ENCODE measurements at regions not wholly inside any gene's neighbourhood (a gene's known extent, or its start where the extent isn't known, plus 50 kb on each side); places are given as distances from the start of the nearest gene placed in this dataset.

- Histone ChIP-seq H3K36me3 (no peaks in the 10 kb centered on the region), H3K9me3 (no peaks in the 10 kb centered on the region), H3K4me1 (no peaks in the 10 kb centered on the region), H3K27ac (no peak overlapping the region), H3K9ac (ENCODE audit: low read depth in 2 of 2, low read length in 2 of 2) (no peak overlapping the region), H3K27me3 (no peaks in the 10 kb centered on the region), H3K4me3 (no peak overlapping the region)
- intact Hi-C loops (cut with DNase I): no loop called here
- TF ChIP-seq CTCF (IDR thresholded peaks at IDR 0.05): no peak
- no peak for DNase-seq
Measured at GRCh38 chr18:27823053-27823452, 353.9 kb downstream of the CDH2 start.

- TF ChIP-seq CTCF (IDR thresholded peaks at IDR 0.05): no peak
Measured at GRCh38 chr18:27808683-27809082, 368.2 kb downstream of the CDH2 start.

DNA sequence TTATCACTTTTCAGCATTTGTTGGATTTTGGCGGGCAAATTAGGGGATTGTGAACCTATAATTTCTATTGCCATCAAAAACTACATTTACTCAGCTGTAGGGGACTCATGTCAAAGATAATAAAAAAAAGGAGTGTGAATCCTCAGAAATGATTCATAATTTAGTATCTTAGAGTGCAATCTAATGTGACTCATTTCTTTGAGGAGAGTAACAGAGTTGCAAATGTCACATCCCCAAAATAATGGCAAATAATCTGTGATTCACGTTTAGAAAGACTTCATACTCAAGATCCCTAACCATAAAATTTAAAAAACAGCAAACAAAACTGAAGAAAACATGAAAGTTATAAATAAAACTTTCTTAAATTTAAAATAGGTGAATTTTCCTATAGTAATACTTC is 373.0 kb downstream of the CDH2 start:
- no peak for DNase-seq
- no peak for TF ChIP-seq CTCF (IDR thresholded peaks at IDR 0.05)
- Histone ChIP-seq H3K4me1 (no peaks in the 10 kb centered on the region), H3K27me3 (no peaks in the 10 kb centered on the region), H3K9ac (ENCODE audit: low read depth in 2 of 2, low read length in 2 of 2) (no peak overlapping the region), H3K4me3 (no peak overlapping the region), H3K36me3 (no peaks in the 10 kb centered on the region), H3K9me3 (no peaks in the 10 kb centered on the region), H3K27ac (no peak overlapping the region)
- intact Hi-C loops (cut with DNase I): no loop called here

More at GRCh38 chr18:27808683-27809082, 368.2 kb downstream of the CDH2 start:
- Histone ChIP-seq H3K36me3 (no peaks in the 10 kb centered on the region), H3K9ac (ENCODE audit: low read depth in 2 of 2, low read length in 2 of 2) (no peak overlapping the region), H3K4me3 (no peak overlapping the region), H3K9me3 (no peaks in the 10 kb centered on the region), H3K27me3 (no peaks in the 10 kb centered on the region), H3K27ac (no peak overlapping the region), H3K4me1 (no peaks in the 10 kb centered on the region)
- intact Hi-C loops (cut with DNase I): no loop called here
- DNase-seq: no peak

- no peak overlapping the region for H3K27ac ChIP-seq
- H3K9ac ChIP-seq (ENCODE audit: low read depth in 2 of 2, low read length in 2 of 2): no peak overlapping the region
- no peak for TF ChIP-seq CTCF (IDR thresholded peaks at IDR 0.05)
- intact Hi-C loops (cut with DNase I): no loop called here
- no peaks in the 10 kb centered on the region for H3K36me3 ChIP-seq
- no peaks in the 10 kb centered on the region for H3K4me1 ChIP-seq
- no peak overlapping the region for H3K4me3 ChIP-seq
- no peaks in the 10 kb centered on the region for H3K27me3 ChIP-seq
- no peaks in the 10 kb centered on the region for H3K9me3 ChIP-seq
- DNase-seq: no peak
Measured at GRCh38 chr18:27797484-27797883, 379.4 kb downstream of the CDH2 start.

- Histone ChIP-seq H3K9me3 (no peaks in the 10 kb centered on the region), H3K9ac (ENCODE audit: low read depth in 2 of 2, low read length in 2 of 2) (no peak overlapping the region), H3K36me3 (no peaks in the 10 kb centered on the region), H3K4me1 (no peaks in the 10 kb centered on the region), H3K27ac (no peak overlapping the region), H3K4me3 (no peak overlapping the region), H3K27me3 (no peaks in the 10 kb centered on the region)
- no peak for TF ChIP-seq CTCF (IDR thresholded peaks at IDR 0.05)
- intact Hi-C loops (cut with DNase I): no loop called here
- DNase-seq: no peak
Measured at GRCh38 chr18:27794181-27794926, 382.6 kb downstream of the CDH2 start.
